Fibroblast of skin of scalp (primary cell): ENCODE measurements at regions not wholly inside any gene's neighbourhood (a gene's known extent, or its start where the extent isn't known, plus 50 kb on each side); places are given as distances from the start of the nearest gene placed in this dataset.
A peak's percentile ranks its signal among the peaks of the same experiment; 100 is the strongest.
"Not testable (repeated sequence)": the region's sequence is repeated elsewhere in the genome, so short reads cannot be mapped to it uniquely, and the experiment has no call there.

Source experiments
- DNase-seq: peaks from one replicate; pipeline ENCODE4 v3.0.0-alpha.2; 2013

GRCh38 chr6:15897063-15897876, 231.6 kb upstream of the MYLIP start:
- DNase-seq: peak; percentile 44

GRCh38 chr6:15894973-15895725, 232.3 kb upstream of the DTNBP1 start:
- no peak for DNase-seq

GRCh38 chr6:15893556-15894253, 230.9 kb upstream of the DTNBP1 start:
- no peak for DNase-seq

GRCh38 chr6:15892369-15892768, 229.5 kb upstream of the DTNBP1 start:
- DNase-seq: no peak

GRCh38 chr6:15888798-15889772, 226.3 kb upstream of the DTNBP1 start:
- no peak for DNase-seq

GRCh38 chr6:15887491-15888461, 224.9 kb upstream of the DTNBP1 start:
- DNase-seq: no peak

GRCh38 chr6:15885624-15886023, 222.8 kb upstream of the DTNBP1 start:
- DNase-seq: no peak

- DNase-seq: not testable (repeated sequence)
Measured at GRCh38 chr6:15883593-15883992, 220.8 kb upstream of the DTNBP1 start.

GRCh38 chr6:15882915-15883314, 220.1 kb upstream of the DTNBP1 start:
- no peak for DNase-seq

GRCh38 chr6:15882345-15882744, 219.5 kb upstream of the DTNBP1 start:
- DNase-seq: no peak

- DNase-seq: no peak
Measured at GRCh38 chr6:15881150-15881549, 218.3 kb upstream of the DTNBP1 start.

GRCh38 chr6:15880262-15880973, 217.6 kb upstream of the DTNBP1 start:
- no peak for DNase-seq

GRCh38 chr6:15879371-15880261, 216.8 kb upstream of the DTNBP1 start:
- DNase-seq: peak; percentile 80

GRCh38 chr6:15877231-15877630, 214.4 kb upstream of the DTNBP1 start:
- DNase-seq: no peak

GRCh38 chr6:15876406-15876805, 213.6 kb upstream of the DTNBP1 start:
- DNase-seq: peak; percentile 69

GRCh38 chr6:15875797-15876196, 213.0 kb upstream of the DTNBP1 start:
- DNase-seq: no peak

GRCh38 chr6:15874821-15875220, 212.0 kb upstream of the DTNBP1 start:
- DNase-seq: peak; percentile 86

GRCh38 chr6:15874326-15874725, 211.5 kb upstream of the DTNBP1 start:
- DNase-seq: no peak
